HEK293 (cell line): ENCODE measurements at regions not wholly inside any gene's neighbourhood (a gene's known extent, or its start where the extent isn't known, plus 50 kb on each side); places are given as distances from the start of the nearest gene placed in this dataset.

Source experiments
- CTCF ChIA-PET: fragments of 350-600 bp; formaldehyde crosslinking; extraction: SDS; loops from one replicate; lab custom pipeline; 2021; ENCODE audit warnings: antibody characterized with exemption; lab: Yijun Ruan, JAX
- POLR2A ChIA-PET: fragments of 300-600 bp; formaldehyde crosslinking; extraction: SDS; loops from one replicate; lab custom pipeline; 2020; ENCODE audit warnings: antibody characterized with exemption, inconsistent platforms; lab: Yijun Ruan, JAX
- H3K27ac ChIP-seq: fragments of 200-500 bp; sonication (Bioruptor generic); 2 replicates; pipeline ENCODE4 v1.5.1; 2014; ENCODE audit warnings: low read depth, low read length, control low read depth, inconsistent platforms; ENCODE audit errors: extremely low read depth
- H3K36me3 ChIP-seq, 2 experiments: fragments of 200-500 bp in 1 of 2; sonication (Bioruptor generic) in 1 of 2; 1 replicate in 1 of 2; 2 replicates in 1 of 2; pipeline ENCODE4 v1.5.1; 2014 to 2017; ENCODE audit warnings: inconsistent platforms in 2 of 2, low read length in 2 of 2; ENCODE audit not compliant: control insufficient read depth in 2 of 2, insufficient read depth in 1 of 2
- H3K4me1 ChIP-seq: fragments of 200-500 bp; sonication (Bioruptor generic); 2 replicates; pipeline ENCODE4 v1.5.1; 2014; ENCODE audit warnings: mild to moderate bottlenecking, low read length, inconsistent platforms; ENCODE audit not compliant: control insufficient read depth, insufficient read depth
- H3K4me3 ChIP-seq: 2 replicates; pipeline ENCODE4 v1.5.1; 2011; ENCODE audit warnings: low read depth, mild to moderate bottlenecking, control low read depth, low read length, moderate library complexity
- H3K9me3 ChIP-seq: fragments of 200-500 bp; sonication (Bioruptor generic); 2 replicates; pipeline ENCODE4 v1.5.1; 2014; ENCODE audit warnings: low read depth, low read length, inconsistent platforms; ENCODE audit not compliant: control insufficient read depth, insufficient read depth
- BCL11A ChIP-seq: fragments of 450-650 bp; formaldehyde crosslinking; IDR thresholded peaks from 2 replicates; pipeline ENCODE4 v1.5.1; 2016; ENCODE audit warnings: low read depth, missing biosample characterization, missing genetic modification characterization
- BCL11B ChIP-seq: fragments of 450-650 bp; formaldehyde crosslinking; IDR thresholded peaks from 2 replicates; pipeline ENCODE4 v1.5.1; 2016; ENCODE audit warnings: low read depth, missing biosample characterization, missing genetic modification characterization
- EGR2 ChIP-seq: fragments of 450-650 bp; formaldehyde crosslinking; IDR thresholded peaks from 2 replicates; pipeline ENCODE4 v1.5.1; 2016; ENCODE audit warnings: low read depth, missing biosample characterization, missing genetic modification characterization
- ELK4 ChIP-seq: IDR thresholded peaks from 2 replicates; pipeline ENCODE4 v1.6.1; 2011; ENCODE audit warnings: mild to moderate bottlenecking, low read depth, low read length, borderline replicate concordance
- FEZF1 ChIP-seq: fragments of 450-650 bp; formaldehyde crosslinking; IDR thresholded peaks from 2 replicates; pipeline ENCODE4 v1.5.1; 2016; ENCODE audit warnings: missing biosample characterization, missing genetic modification characterization
- KLF16 ChIP-seq: fragments of 450-650 bp; formaldehyde crosslinking; IDR thresholded peaks from 2 replicates; pipeline ENCODE4 v1.5.1; 2017; ENCODE audit warnings: missing biosample characterization, missing genetic modification characterization
- KLF17 ChIP-seq: fragments of 450-650 bp; formaldehyde crosslinking; IDR thresholded peaks from 2 replicates; pipeline ENCODE4 v1.5.1; 2016; ENCODE audit warnings: missing biosample characterization, missing genetic modification characterization
- OSR2 ChIP-seq: fragments of 450-650 bp; formaldehyde crosslinking; IDR thresholded peaks from 2 replicates; pipeline ENCODE4 v1.5.1; 2016; ENCODE audit warnings: missing biosample characterization, missing genetic modification characterization
- SP2 ChIP-seq: fragments of 450-650 bp; formaldehyde crosslinking; IDR thresholded peaks from 2 replicates; pipeline ENCODE4 v1.5.1; 2016; ENCODE audit warnings: missing biosample characterization, missing genetic modification characterization
- ZBTB17 ChIP-seq: fragments of 450-650 bp; formaldehyde crosslinking; IDR thresholded peaks from 2 replicates; pipeline ENCODE4 v1.5.1; 2016; ENCODE audit warnings: missing biosample characterization, missing genetic modification characterization
- ZNF221 ChIP-seq: fragments of 450-650 bp; formaldehyde crosslinking; IDR thresholded peaks from 2 replicates; pipeline ENCODE4 v1.5.1; 2017; ENCODE audit warnings: missing biosample characterization, missing genetic modification characterization, borderline replicate concordance
- ZNF266 ChIP-seq: fragments of 450-650 bp; formaldehyde crosslinking; IDR thresholded peaks from 2 replicates; pipeline ENCODE4 v1.5.1; 2016; ENCODE audit warnings: missing biosample characterization, missing genetic modification characterization, low read depth
- ZNF280C ChIP-seq: fragments of 450-650 bp; formaldehyde crosslinking; IDR thresholded peaks from 2 replicates; pipeline ENCODE4 v1.5.1; 2016; ENCODE audit warnings: missing biosample characterization, missing genetic modification characterization
- ZNF433 ChIP-seq: fragments of 450-650 bp; formaldehyde crosslinking; IDR thresholded peaks from 2 replicates; pipeline ENCODE4 v1.5.1; 2016; ENCODE audit warnings: missing biosample characterization, missing genetic modification characterization, low read depth
- ZNF544 ChIP-seq: fragments of 450-650 bp; formaldehyde crosslinking; IDR thresholded peaks from 2 replicates; pipeline ENCODE4 v1.5.0; 2017; ENCODE audit warnings: missing biosample characterization, missing genetic modification characterization
- ZNF548 ChIP-seq: fragments of 450-650 bp; formaldehyde crosslinking; IDR thresholded peaks from 2 replicates; pipeline ENCODE4 v1.5.1; 2016; ENCODE audit warnings: missing biosample characterization, missing genetic modification characterization
- ZNF639 ChIP-seq: fragments of 450-650 bp; formaldehyde crosslinking; IDR thresholded peaks from 2 replicates; pipeline ENCODE4 v1.5.1; 2016; ENCODE audit warnings: missing biosample characterization, missing genetic modification characterization
- ZNF645 ChIP-seq: fragments of 450-650 bp; formaldehyde crosslinking; IDR thresholded peaks from 2 replicates; pipeline ENCODE4; 2016; ENCODE audit warnings: missing biosample characterization, missing genetic modification characterization
- ZNF677 ChIP-seq: fragments of 450-650 bp; IDR thresholded peaks from 2 replicates; pipeline ENCODE4 v1.5.0; 2018; ENCODE audit warnings: missing biosample characterization, mild to moderate bottlenecking, missing genetic modification characterization, moderate library complexity
- ZNF707 ChIP-seq: fragments of 450-650 bp; formaldehyde crosslinking; IDR thresholded peaks from 2 replicates; pipeline ENCODE4 v1.5.1; 2016; ENCODE audit warnings: missing biosample characterization, missing genetic modification characterization
- ZNF768 ChIP-seq: fragments of 450-650 bp; formaldehyde crosslinking; IDR thresholded peaks from 2 replicates; pipeline ENCODE4 v1.5.1; 2018; ENCODE audit warnings: missing biosample characterization, mild to moderate bottlenecking, missing genetic modification characterization
- ZNF792 ChIP-seq: fragments of 450-650 bp; formaldehyde crosslinking; IDR thresholded peaks from 2 replicates; pipeline ENCODE4 v1.5.1; 2016; ENCODE audit warnings: missing biosample characterization, missing genetic modification characterization
- ZNF843 ChIP-seq: fragments of 450-650 bp; formaldehyde crosslinking; IDR thresholded peaks from 2 replicates; pipeline ENCODE4 v1.5.1; 2016; ENCODE audit warnings: missing biosample characterization, missing genetic modification characterization

- H3K4me1 ChIP-seq = no peaks in the 10 kb centered on the region
- H3K4me3 ChIP-seq = no peak overlapping the region
- CTCF ChIA-PET = no interaction called here
- POLR2A ChIA-PET = no interaction called here
- no peak for TF ChIP-seq ZNF639 (tag by site-specific recombination)
- TF ChIP-seq ZNF843 (tag by site-specific recombination) = no peak
- no peak for TF ChIP-seq ZNF677 (tag by site-specific recombination)
- TF ChIP-seq FEZF1 = no peak
- TF ChIP-seq ZNF548 (tag by site-specific recombination) = no peak
- TF ChIP-seq ZBTB17 (tag by site-specific recombination) = no peak
- TF ChIP-seq ZNF266 (tag by site-specific recombination) = no peak
- TF ChIP-seq, all 188 proteins: peak for 0
- Histone ChIP-seq H3K9me3 (no peaks in the 10 kb centered on the region), H3K36me3 (no peaks in the 10 kb centered on the region), H3K27ac (no peak overlapping the region)
Observed at GRCh38 chr13:84296401-84296800, 414.1 kb upstream of the SLITRK1 start.

GRCh38 chr13:84294576-84294975, 412.3 kb upstream of the SLITRK1 start:
- TF ChIP-seq ZNF280C (tag by site-specific recombination) = no peak
- Histone ChIP-seq H3K4me1 (no peaks in the 10 kb centered on the region), H3K9me3 (no peaks in the 10 kb centered on the region), H3K27ac (no peak overlapping the region), H3K4me3 (no peak overlapping the region), H3K36me3 (no peaks in the 10 kb centered on the region)
- CTCF ChIA-PET = no interaction called here
- POLR2A ChIA-PET = no interaction called here

GRCh38 chr13:84290386-84290785, 408.1 kb upstream of the SLITRK1 start:
- CTCF ChIA-PET = no interaction called here
- H3K27ac ChIP-seq = no peak overlapping the region
- H3K9me3 ChIP-seq = no peaks in the 10 kb centered on the region
- no peak overlapping the region for H3K4me3 ChIP-seq
- no peaks in the 10 kb centered on the region for H3K4me1 ChIP-seq
- POLR2A ChIA-PET = no interaction called here
- H3K36me3 ChIP-seq = no peaks in the 10 kb centered on the region
- no peak for TF ChIP-seq FEZF1
- TF ChIP-seq ZNF221 = no peak
- TF ChIP-seq ZNF433 (tag by site-specific recombination) = no peak
- no peak for TF ChIP-seq ZNF792
- no peak for TF ChIP-seq ZNF768
- no peak for TF ChIP-seq BCL11B
- TF ChIP-seq EGR2 (tag by site-specific recombination) = no peak
- no peak for TF ChIP-seq ZNF645 (tag by site-specific recombination)
- no peak for TF ChIP-seq ZNF707 (tag by site-specific recombination)
- no peak for TF ChIP-seq KLF16 (tag by site-specific recombination)
- TF ChIP-seq SP2 = no peak
- no peak for TF ChIP-seq KLF17 (tag by site-specific recombination)
- TF ChIP-seq ZNF544 (tag by site-specific recombination) = no peak
- no peak for TF ChIP-seq ZNF280C (tag by site-specific recombination)
- TF ChIP-seq BCL11A = no peak
- TF ChIP-seq OSR2 (tag by site-specific recombination) = no peak
- no peak for TF ChIP-seq ELK4
